ENCODE measurements at regions not wholly inside any gene's neighbourhood (a gene's known extent, or its start where the extent isn't known, plus 50 kb on each side); places are given as distances from the start of the nearest gene placed in this dataset.
A peak's percentile ranks its signal among the peaks of the same experiment; 100 is the strongest.

GRCh38 chr11:120023551-120023950 lies 114.4 kb downstream of the TRIM29 start:
- no peak for ATAC-seq
- no peak for DNase-seq (ENCODE audit: low spot score in 2 of 2)
- Mint-ChIP-seq H3K36me3 (no peaks in the 10 kb centered on the region), H3K9me3 (no peaks in the 10 kb centered on the region), H3K27ac (peak overlapping the region in 1 of 2 donors; percentile 4)

DNA sequence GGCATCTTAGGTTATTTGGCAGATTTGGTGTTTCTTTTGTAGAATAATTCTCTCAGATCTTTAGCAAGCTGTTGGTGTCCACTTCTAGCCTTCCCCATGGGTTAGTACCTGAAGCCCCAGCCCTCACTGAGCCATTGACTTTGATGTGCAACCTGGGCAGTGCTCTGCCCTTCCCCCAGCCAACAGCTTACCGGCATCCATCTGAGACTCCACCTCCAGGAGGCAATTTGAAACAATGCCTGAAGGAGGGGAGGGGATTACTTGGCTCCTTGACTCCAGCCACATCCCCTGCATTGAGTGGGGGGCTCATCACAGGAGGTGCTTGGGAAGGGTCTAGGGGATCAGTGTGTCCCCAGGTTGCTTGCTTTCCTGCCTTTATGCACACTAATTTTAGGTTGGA lies 114.8 kb downstream of the TRIM29 start:
- H3K36me3 Mint-ChIP-seq, result no peaks in the 10 kb centered on the region
- DNase-seq (ENCODE audit: low spot score in 2 of 2), result no peak
- H3K27ac Mint-ChIP-seq, result no peak overlapping the region
- ATAC-seq, result no peak
- H3K9me3 Mint-ChIP-seq, result no peaks in the 10 kb centered on the region

DNA sequence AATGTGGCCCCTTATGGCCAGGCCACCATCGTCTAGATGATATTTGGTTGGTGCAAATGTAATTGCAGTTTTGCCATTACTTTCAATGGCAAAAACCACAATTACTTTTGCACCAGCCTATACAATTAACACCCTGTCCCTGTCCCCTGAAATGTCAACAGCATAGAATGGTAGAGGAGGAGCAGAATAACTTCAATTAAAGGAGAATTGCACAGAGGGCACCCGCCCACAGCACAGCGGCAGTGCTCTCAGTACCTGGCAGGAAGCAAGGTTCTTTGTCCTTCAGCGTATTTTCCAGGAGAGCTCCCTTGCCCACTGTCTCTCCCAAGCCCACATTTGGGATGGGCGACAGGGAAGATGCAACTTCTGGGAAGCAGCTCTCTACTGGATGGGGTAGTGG lies 115.3 kb downstream of the TRIM29 start:
- Mint-ChIP-seq H3K36me3 (no peaks in the 10 kb centered on the region), H3K9me3 (no peaks in the 10 kb centered on the region), H3K27ac (no peak overlapping the region)
- ATAC-seq (no peak), DNase-seq (ENCODE audit: low spot score in 2 of 2) (no peak)

DNA sequence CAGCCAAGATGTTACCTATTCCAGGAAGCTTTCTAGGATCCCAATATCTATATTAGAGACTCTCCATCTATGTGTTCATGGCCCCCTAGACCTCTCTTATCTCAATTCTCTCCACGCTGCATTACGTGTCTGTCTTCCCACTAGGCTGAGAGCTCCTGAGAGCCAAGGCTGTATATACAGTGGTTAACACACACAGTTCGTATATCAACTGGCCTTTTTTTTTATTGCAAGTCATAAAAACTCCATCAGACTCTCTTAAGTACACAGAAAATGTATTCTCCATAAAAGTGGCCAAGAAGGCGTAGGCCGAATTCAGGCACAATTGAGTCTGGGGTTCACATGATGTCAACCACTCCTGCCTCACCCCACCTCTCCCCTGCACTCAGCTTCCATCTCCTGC lies 115.9 kb downstream of the TRIM29 start:
- DNase-seq (ENCODE audit: low spot score in 2 of 2) (no peak), ATAC-seq (no peak)
- Mint-ChIP-seq H3K27ac (no peak overlapping the region), H3K9me3 (no peaks in the 10 kb centered on the region), H3K36me3 (no peaks in the 10 kb centered on the region)

DNA sequence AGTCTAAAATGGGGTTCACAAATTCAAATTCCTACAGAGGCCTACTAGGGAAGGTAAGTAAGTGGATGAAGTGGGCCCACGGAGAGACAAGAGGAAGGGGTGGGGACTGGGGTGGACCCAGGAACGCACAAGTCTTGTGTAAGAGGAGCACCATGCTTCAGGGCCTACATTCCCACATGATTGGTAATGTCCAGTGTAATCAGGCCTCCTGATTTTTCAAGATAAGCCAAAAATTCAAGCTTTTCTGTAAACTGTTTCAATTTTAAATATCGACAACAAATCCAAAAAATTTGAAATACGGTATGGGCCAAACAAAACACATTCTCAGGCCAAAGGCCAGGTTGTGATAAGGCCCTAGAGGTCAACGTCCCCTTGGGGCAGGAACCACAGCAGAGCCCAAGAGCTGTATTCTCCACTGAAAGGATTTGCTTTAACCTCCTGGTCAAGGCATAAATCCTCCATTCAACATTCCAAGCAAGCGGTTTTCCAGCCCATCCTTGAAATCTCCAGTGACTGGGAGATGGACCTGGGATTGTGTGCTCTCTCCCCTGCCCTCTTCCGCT lies 116.4 kb downstream of the TRIM29 start:
- Mint-ChIP-seq H3K27ac (no peak overlapping the region), H3K9me3 (no peaks in the 10 kb centered on the region), H3K36me3 (no peaks in the 10 kb centered on the region)
- DNase-seq (ENCODE audit: low spot score in 2 of 2) (no peak), ATAC-seq (no peak)

- Mint-ChIP-seq H3K9me3 (no peaks in the 10 kb centered on the region), H3K27ac (no peak overlapping the region), H3K36me3 (no peaks in the 10 kb centered on the region)
- ATAC-seq (no peak), DNase-seq (ENCODE audit: low spot score in 2 of 2) (no peak)
Observed at GRCh38 chr11:120020981-120021380, 116.9 kb downstream of the TRIM29 start.

- no peaks in the 10 kb centered on the region for H3K36me3 Mint-ChIP-seq
- H3K27ac Mint-ChIP-seq, result no peak overlapping the region
- no peak for ATAC-seq
Observed at GRCh38 chr11:120020486-120020885, 117.4 kb downstream of the TRIM29 start.

DNA sequence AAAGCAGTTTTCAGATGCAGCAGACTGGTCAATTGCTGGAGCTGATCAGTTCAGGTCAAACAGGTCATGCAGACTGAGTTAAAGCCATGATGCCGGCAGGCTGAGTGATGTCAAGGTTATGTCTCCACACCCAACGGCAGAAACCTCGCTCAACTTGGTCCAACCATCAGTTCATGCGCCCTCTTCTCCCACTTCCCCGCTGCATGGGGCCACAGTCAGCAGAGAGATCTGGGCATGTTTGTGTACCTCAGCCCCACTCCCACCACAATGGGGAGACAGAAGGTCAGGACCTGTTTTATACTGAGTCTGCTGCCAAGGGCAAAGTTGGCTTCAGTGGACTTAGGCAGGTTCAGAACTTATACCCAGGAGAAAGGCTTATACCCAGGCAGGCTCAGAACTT lies 118.7 kb downstream of the TRIM29 start:
- Mint-ChIP-seq H3K36me3 (no peaks in the 10 kb centered on the region), H3K27ac (no peak overlapping the region), H3K9me3 (no peaks in the 10 kb centered on the region)
- ATAC-seq (no peak), DNase-seq (ENCODE audit: low spot score in 2 of 2) (no peak)

More at GRCh38 chr11:120020486-120020885, 117.4 kb downstream of the TRIM29 start:
- no peak for DNase-seq (ENCODE audit: low spot score in 2 of 2)
- no peaks in the 10 kb centered on the region for H3K9me3 Mint-ChIP-seq

DNA sequence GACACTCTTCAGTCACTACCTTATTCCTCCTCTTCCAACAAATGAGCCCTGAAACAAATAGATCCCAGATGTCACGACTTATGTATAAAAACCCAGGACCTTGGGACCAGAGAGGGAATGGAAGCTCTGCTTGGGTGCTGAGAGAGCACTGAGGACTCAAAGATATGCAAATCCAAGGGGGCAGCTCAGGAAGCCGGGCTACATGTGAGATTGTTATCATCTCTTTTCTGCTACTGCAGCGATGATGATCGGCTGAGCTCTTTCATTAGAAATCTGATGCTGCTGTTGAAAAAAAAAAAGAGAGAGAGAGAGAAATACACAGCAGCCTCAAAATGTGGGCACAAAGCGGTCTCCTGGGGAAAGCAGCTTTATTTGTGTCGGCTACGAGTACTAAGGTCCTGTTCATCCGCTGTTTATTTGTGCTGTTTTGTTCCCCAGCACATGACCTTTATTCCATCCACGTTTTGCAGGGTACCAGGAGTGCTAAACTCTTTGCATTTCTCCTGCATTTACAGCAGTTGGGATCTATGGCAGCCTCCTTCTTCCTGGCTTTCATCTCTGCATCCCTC lies 120.2 kb downstream of the TRIM29 start:
- Mint-ChIP-seq H3K36me3 (no peaks in the 10 kb centered on the region), H3K9me3 (no peaks in the 10 kb centered on the region), H3K27ac (no peak overlapping the region)
- DNase-seq (ENCODE audit: low spot score in 2 of 2) (no peak), ATAC-seq (no peak)

DNA sequence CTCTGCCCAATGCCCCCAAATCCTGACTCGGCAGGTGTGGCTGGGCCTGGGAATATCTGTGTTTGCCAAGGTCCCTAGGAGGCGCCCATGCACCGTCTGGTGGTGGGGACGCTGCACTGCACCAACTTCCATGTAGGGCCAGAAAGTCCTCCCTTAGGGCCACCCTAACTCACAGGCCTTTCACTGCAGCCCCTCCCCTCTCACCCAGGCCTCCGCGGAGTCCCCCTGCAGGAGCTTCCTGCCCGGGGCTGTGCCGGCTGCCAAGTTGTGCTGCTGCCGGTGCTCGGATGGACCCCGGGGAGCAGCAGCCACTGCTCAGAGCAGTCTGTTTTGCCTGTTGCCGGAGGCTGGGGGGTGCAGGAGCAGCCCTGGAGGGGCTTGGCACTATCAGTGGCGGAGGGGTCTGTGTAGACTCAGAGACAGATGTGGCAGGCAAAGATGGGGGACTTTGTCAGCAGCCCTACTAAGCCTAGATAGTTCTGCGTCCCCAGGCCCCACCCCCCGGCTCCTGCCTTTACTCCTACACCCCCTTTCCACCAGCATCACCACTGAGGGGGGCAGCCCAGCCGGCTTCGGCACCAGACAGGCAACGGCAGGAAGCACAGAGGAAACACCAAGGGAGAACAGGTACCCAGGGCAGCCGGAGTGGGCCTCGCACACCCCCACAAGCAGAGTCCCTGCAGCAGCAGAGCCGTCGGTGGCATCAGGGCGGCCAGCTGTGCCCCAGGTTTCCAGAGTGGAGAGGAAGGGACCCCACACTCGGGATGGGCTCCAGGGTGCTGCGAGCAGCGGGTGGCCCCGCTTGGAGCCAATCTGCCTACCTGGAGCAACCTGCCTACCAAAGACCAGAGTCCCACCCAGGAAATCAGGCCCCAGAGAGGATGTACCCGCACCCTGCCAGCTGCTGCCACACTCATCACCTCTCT lies 124.3 kb downstream of the TRIM29 start:
- H3K9me3 Mint-ChIP-seq, result no peaks in the 10 kb centered on the region
- peak; percentile 33 to 47 for ATAC-seq
- no peaks in the 10 kb centered on the region for H3K36me3 Mint-ChIP-seq

DNA sequence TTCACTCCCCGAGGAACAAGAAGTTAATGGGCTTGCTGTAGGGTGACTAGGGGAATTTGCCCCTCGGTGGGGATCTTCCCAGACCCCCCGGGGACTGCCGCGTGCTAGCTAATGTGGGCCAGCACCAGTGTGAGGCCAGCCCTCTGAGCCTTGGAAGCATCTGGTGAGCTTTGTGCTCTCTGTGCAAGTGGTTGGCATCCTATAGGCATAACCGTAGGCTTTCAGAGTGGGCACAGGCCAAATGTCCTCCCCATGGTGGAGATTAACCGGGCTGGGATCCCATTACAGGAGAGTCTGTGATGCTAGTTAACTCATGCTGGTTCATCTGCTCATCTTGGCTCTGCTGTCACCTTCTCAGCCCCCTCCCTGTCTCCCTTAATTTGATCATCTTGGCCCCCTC lies 125.7 kb downstream of the TRIM29 start:
- Mint-ChIP-seq H3K27ac (no peak overlapping the region), H3K9me3 (no peaks in the 10 kb centered on the region), H3K36me3 (no peaks in the 10 kb centered on the region)
- no peak for DNase-seq (ENCODE audit: low spot score in 2 of 2)
- no peak for ATAC-seq

More for the DNA sequence above, 124.3 kb downstream of the TRIM29 start:
- H3K27ac Mint-ChIP-seq, result no peak overlapping the region
- no peak for DNase-seq (ENCODE audit: low spot score in 2 of 2)

DNA sequence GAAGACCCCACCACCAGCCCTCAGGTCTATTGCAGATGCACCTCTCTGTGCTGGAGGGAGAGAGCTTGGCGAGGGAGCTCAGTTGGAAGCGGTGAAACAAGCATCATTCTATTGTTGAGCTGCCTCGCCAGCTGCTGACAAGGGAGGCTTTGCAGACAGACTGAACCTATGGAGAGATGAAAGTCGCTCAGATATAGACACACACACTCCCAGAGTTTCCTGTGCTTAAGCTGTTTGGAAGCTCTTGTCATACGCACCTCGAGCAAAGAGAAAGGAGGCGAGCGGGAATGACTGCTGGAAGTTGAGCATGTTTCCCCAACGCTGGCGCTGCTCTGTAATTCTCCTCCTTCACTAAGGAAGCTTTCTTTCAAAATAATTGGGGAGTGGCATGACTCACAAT lies 126.1 kb downstream of the TRIM29 start:
- no peak for ATAC-seq
- Mint-ChIP-seq H3K36me3 (no peaks in the 10 kb centered on the region), H3K9me3 (no peaks in the 10 kb centered on the region), H3K27ac (no peak overlapping the region)
- no peak for DNase-seq (ENCODE audit: low spot score in 2 of 2)

DNA sequence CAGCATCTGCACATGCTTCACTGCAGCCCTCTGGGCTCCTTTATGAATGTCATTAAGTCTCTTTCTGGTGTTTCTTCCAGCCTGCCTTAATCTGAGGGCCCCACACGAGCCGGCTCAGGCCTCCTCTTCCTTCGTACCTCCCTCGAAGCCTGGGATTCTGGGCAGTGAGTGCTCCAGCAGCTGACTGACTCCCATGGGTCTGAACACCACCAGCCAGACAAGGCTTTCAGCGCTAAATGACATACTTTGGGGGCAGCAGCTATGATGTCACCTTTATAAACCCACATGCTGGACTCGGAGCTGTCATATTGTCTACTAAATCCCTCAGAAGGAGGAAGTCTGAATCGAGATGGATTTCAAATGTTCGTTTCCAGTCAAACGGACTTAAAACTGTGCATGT lies 127.1 kb downstream of the TRIM29 start:
- Mint-ChIP-seq H3K9me3 (no peaks in the 10 kb centered on the region), H3K27ac (peak overlapping the region in 1 of 2 donors; percentile 32), H3K36me3 (no peaks in the 10 kb centered on the region)
- ATAC-seq (no peak), DNase-seq (ENCODE audit: low spot score in 2 of 2) (no peak)

- Mint-ChIP-seq H3K9me3 (no peaks in the 10 kb centered on the region), H3K36me3 (no peaks in the 10 kb centered on the region), H3K27ac (no peak overlapping the region)
- ATAC-seq (no peak), DNase-seq (ENCODE audit: low spot score in 2 of 2) (no peak)
Observed at GRCh38 chr11:120009938-120010337, 128.0 kb downstream of the TRIM29 start.

DNA sequence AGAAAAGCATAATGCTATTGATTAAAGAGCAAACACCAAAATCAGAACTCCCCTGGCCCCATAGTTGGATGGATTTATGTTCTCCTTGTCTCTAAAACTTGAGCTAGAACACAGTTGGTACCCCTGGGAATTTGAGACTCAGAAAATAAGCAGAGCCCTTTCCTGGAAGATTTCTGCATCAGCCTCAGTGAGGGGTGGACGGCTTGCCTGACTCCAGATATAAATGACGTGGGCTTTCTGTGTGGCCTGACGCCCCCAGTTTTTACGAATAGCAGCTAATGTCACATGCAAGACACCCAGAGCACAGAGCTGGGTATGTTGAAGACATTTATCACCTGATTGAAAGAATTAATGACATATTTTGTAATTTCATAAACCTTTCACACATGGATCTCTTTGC lies 130.8 kb downstream of the TRIM29 start:
- no peak for DNase-seq (ENCODE audit: low spot score in 2 of 2)
- H3K9me3 Mint-ChIP-seq, result no peaks in the 10 kb centered on the region

GRCh38 chr11:120004723-120005122 lies 133.2 kb downstream of the TRIM29 start:
- DNase-seq (ENCODE audit: low spot score in 2 of 2), result no peak
- no peak overlapping the region for H3K27ac Mint-ChIP-seq
- H3K36me3 Mint-ChIP-seq, result no peaks in the 10 kb centered on the region
- no peak for ATAC-seq
- peaks cover under 1 to 6% of the 10 kb centered on the region in 2 donors for H3K9me3 Mint-ChIP-seq

More for the DNA sequence above, 130.8 kb downstream of the TRIM29 start:
- no peak for ATAC-seq
- no peaks in the 10 kb centered on the region for H3K36me3 Mint-ChIP-seq
- H3K27ac Mint-ChIP-seq, result no peak overlapping the region

DNA sequence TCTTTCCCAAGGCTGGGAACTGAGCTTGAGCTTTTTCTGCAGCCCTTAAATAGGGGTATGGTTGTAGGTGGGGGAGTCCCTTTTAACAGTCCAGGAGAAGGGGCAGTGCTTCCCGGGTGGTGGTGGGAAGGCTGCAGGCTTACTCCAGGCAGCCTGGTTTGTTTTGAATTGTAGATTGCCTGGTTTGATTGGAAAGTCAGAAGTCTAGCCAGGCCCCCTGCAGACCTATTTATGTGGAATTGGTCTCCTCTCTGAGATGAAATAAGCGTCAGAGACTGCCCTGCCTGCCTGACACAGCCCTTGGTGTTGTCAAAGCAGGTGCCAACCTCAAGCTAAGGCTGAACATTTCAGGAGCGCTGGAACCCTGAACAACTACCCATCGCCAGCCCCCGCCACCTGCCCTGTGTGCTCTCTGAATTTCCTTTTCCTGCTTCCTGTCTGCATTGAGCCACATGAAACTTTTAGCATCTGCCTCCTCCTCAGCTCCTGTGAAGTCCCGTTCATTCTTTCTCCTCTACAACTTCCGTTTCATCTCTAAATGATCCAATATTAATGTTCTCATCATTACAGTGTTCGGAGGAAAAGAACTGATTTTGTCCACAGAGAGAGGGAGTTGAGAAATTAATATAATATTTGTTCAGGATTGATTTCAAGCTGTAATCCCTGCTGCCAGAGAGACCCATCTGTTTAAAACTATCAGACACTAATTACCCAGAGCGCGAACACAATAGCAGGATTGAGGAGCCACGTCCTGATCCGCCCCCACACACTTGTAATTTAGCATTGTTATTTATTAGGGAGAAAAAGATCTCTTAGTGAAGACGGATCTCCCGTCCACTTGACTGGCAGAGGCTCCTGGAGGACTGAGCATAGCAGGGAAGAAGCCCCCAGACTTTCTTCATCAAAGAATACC lies 136.5 kb downstream of the TRIM29 start:
- no peaks in the 10 kb centered on the region for H3K36me3 Mint-ChIP-seq
- H3K9me3 Mint-ChIP-seq, result peaks cover 5 to 11% of the 10 kb centered on the region in 2 donors
- H3K27ac Mint-ChIP-seq, result no peak overlapping the region
- DNase-seq (ENCODE audit: low spot score in 2 of 2), result no peak
- no peak for ATAC-seq

All from activated naive CD4-positive, alpha-beta T cell treated with anti-CD3 and anti-CD28 coated beads, Interleukin-2, amount 50 U/mL, for 72 hours (primary cell).